K562 (cell line): ENCODE measurements at regions not wholly inside any gene's neighbourhood (a gene's known extent, or its start where the extent isn't known, plus 50 kb on each side); places are given as distances from the start of the nearest gene placed in this dataset.

Experiments used
- ARNT ChIP-seq, 2 experiments: fragments of 450-650 bp; IDR thresholded peaks; 2 replicates each; pipeline ENCODE4 v1.6.1; 2016; ENCODE audit warnings: mild to moderate bottlenecking in 1 of 2
- BACH1 ChIP-seq: fragments of 200-800 bp; sonication (Bioruptor generic); IDR thresholded peaks from 2 replicates; pipeline ENCODE4 v1.6.1; 2016; ENCODE audit warnings: missing genetic modification characterization, missing compliant biosample characterization
- BRCA1 ChIP-seq, 2 experiments: fragments of 450-650 bp in 1 of 2; sonication (generic) in 1 of 2; formaldehyde crosslinking in 1 of 2; IDR thresholded peaks; 2 replicates each; pipeline versions ENCODE4 v1.5.0 to v1.6.1; 2017 to 2020; ENCODE audit warnings: mild to moderate bottlenecking in 1 of 2, missing genetic modification reagents in 1 of 2
- HNRNPK ChIP-seq: fragments of 200-400 bp; formaldehyde crosslinking; IDR thresholded peaks from one replicate; pipeline ENCODE4 v1.6.1; 2018; ENCODE audit warnings: mild to moderate bottlenecking, low read depth, low read length; ENCODE audit not compliant: poor library complexity, severe bottlenecking
- KAT8 ChIP-seq: fragments of 450-650 bp; IDR thresholded peaks from 2 replicates; pipeline ENCODE4 v1.6.1; 2016; ENCODE audit warnings: low read depth, mild to moderate bottlenecking
- KLF10 ChIP-seq: fragments of 250-450 bp; sonication (Bioruptor Pico); IDR thresholded peaks from 2 replicates; pipeline ENCODE4 v1.6.1; 2021; ENCODE audit warnings: matching md5 sums
- LEF1 ChIP-seq: fragments of 450-650 bp; IDR thresholded peaks from 2 replicates; pipeline ENCODE4 v1.6.1; 2016; ENCODE audit warnings: mild to moderate bottlenecking
- NFIX ChIP-seq: fragments of 250-450 bp; sonication (Bioruptor Pico); IDR thresholded peaks from 2 replicates; pipeline ENCODE4 v1.4.0; 2020; ENCODE audit warnings: low read depth, mild to moderate bottlenecking, moderate library complexity
- PHF21A ChIP-seq: fragments of 450-650 bp; IDR thresholded peaks from 2 replicates; pipeline ENCODE4 v1.6.1; 2017; ENCODE audit warnings: low read depth, borderline replicate concordance
- RBM34 ChIP-seq: fragments of 200-400 bp; formaldehyde crosslinking; IDR thresholded peaks from 2 replicates; pipeline ENCODE4 v1.6.1; 2018; ENCODE audit warnings: low read length, borderline replicate concordance; ENCODE audit not compliant: insufficient read depth
- TAL1 ChIP-seq: fragments of 450-650 bp; IDR thresholded peaks from 2 replicates; pipeline ENCODE4 v1.6.1; 2016; ENCODE audit warnings: mild to moderate bottlenecking
- TARDBP ChIP-seq: fragments of 450-650 bp; IDR thresholded peaks from 2 replicates; pipeline ENCODE4 v1.6.1; 2016
- ZBTB8A ChIP-seq: fragments of 450-650 bp; IDR thresholded peaks from 2 replicates; pipeline ENCODE4 v1.6.1; 2018; ENCODE audit warnings: mild to moderate bottlenecking, moderate library complexity; ENCODE audit not compliant: partially characterized antibody
- ZNF143 ChIP-seq: sonication (generic); formaldehyde crosslinking; IDR thresholded peaks from 2 replicates; pipeline ENCODE4 v1.9.0; 2022; ENCODE audit warnings: mild to moderate bottlenecking, missing genetic modification reagents
- ZNF184 ChIP-seq: sonication (generic); formaldehyde crosslinking; IDR thresholded peaks from 2 replicates; pipeline ENCODE4 v1.5.0; 2020; ENCODE audit warnings: missing genetic modification reagents
- ZNF197 ChIP-seq: fragments of 200-800 bp; sonication (Bioruptor generic); IDR thresholded peaks from 2 replicates; pipeline ENCODE4 v1.6.1; 2016; ENCODE audit warnings: low read depth, missing genetic modification characterization, missing compliant biosample characterization
- ZNF41 ChIP-seq: fragments of 250-450 bp; sonication (Bioruptor Pico); conservative IDR thresholded peaks from 2 replicates; pipeline ENCODE4 v1.4.0; 2020; ENCODE audit warnings: mild to moderate bottlenecking
- ZNF445 ChIP-seq: fragments of 250-450 bp; sonication (Bioruptor Pico); IDR thresholded peaks from 2 replicates; pipeline ENCODE4 v1.4.0; 2020; ENCODE audit warnings: low read depth, mild to moderate bottlenecking, moderate library complexity
- ZNF740 ChIP-seq, 3 experiments: fragments of 200-800 bp in 1 of 3; sonication (Bioruptor generic) in 1 of 3; sonication (generic) in 1 of 3; formaldehyde crosslinking in 1 of 3; IDR thresholded peaks; 2 replicates each; pipeline versions ENCODE4 v1.6.1 to v1.8.0; 2016 to 2022; ENCODE audit warnings: mild to moderate bottlenecking in 2 of 3, missing compliant biosample characterization in 2 of 3, missing genetic modification characterization in 2 of 3, missing genetic modification reagents in 1 of 3
- TF ChIP-seq, protein P1 (sequence below): fragments of 250-450 bp; sonication (Bioruptor Pico); IDR thresholded peaks from 2 replicates; pipeline ENCODE4 v1.5.0; 2021; ENCODE audit warnings: mild to moderate bottlenecking, borderline replicate concordance
- TF ChIP-seq, protein P2 (sequence below): IDR thresholded peaks from 2 replicates; pipeline ENCODE4 v1.6.1; 2012; ENCODE audit warnings: low read depth, low read length, improper control_type of control experiment, borderline replicate concordance
- TF ChIP-seq, protein P3 (sequence below): sonication (generic); formaldehyde crosslinking; IDR thresholded peaks from 2 replicates; pipeline ENCODE4 v1.8.1; 2023; ENCODE audit warnings: mild to moderate bottlenecking, missing genetic modification reagents

GRCh38 chr15:95709959-95710695, 620.4 kb upstream of the NR2F2 start (continued):
- TF ChIP-seq, protein P1, sequence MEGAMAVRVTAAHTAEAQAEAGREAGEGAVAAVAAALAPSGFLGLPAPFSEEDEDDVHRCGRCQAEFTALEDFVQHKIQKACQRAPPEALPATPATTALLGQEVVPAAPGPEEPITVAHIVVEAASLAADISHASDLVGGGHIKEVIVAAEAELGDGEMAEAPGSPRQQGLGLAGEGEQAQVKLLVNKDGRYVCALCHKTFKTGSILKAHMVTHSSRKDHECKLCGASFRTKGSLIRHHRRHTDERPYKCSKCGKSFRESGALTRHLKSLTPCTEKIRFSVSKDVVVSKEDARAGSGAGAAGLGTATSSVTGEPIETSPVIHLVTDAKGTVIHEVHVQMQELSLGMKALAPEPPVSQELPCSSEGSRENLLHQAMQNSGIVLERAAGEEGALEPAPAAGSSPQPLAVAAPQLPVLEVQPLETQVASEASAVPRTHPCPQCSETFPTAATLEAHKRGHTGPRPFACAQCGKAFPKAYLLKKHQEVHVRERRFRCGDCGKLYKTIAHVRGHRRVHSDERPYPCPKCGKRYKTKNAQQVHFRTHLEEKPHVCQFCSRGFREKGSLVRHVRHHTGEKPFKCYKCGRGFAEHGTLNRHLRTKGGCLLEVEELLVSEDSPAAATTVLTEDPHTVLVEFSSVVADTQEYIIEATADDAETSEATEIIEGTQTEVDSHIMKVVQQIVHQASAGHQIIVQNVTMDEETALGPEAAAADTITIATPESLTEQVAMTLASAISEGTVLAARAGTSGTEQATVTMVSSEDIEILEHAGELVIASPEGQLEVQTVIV, result no peak
- TF ChIP-seq ZBTB8A (no peak), KAT8 (no peak), ZNF740 (CRISPR knock-in tag; IDR thresholded peaks at IDR 0.05) (no peak), ZNF740 (tag; IDR thresholded peaks at IDR 0.05) (no peak), TAL1 (peak; percentile 100), LEF1 (peak; percentile 98), KLF10 (CRISPR knock-in tag) (no peak), TARDBP (peak; percentile 93), RBM34 (no peak), ZNF143 (CRISPR knock-in tag) (no peak), ZNF197 (CRISPR knock-in tag) (peak; percentile 89), ZNF41 (CRISPR knock-in tag) (no peak), HNRNPK (no peak), ZNF445 (CRISPR knock-in tag) (no peak), BACH1 (no peak), ZNF184 (no peak), PHF21A (no peak), BRCA1 (IDR thresholded peaks at IDR 0.05) (no peak), BRCA1 (CRISPR knock-in tag; IDR thresholded peaks at IDR 0.05) (no peak), NFIX (CRISPR knock-in tag) (no peak), ARNT (IDR thresholded peaks at IDR 0.05) (peak; percentile 96 to 98)
- TF ChIP-seq, protein P2, sequence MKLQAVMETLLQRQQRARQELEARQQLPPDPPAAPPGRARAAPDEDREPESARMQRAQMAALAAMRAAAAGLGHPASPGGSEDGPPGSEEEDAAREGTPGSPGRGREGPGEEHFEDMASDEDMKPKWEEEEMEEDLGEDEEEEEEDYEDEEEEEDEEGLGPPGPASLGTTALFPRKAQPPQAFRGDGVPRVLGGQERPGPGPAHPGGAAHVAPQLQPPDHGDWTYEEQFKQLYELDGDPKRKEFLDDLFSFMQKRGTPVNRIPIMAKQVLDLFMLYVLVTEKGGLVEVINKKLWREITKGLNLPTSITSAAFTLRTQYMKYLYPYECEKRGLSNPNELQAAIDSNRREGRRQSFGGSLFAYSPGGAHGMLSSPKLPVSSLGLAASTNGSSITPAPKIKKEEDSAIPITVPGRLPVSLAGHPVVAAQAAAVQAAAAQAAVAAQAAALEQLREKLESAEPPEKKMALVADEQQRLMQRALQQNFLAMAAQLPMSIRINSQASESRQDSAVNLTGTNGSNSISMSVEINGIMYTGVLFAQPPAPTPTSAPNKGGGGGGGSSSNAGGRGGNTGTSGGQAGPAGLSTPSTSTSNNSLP, result peak; percentile 91
- TF ChIP-seq, protein P3, sequence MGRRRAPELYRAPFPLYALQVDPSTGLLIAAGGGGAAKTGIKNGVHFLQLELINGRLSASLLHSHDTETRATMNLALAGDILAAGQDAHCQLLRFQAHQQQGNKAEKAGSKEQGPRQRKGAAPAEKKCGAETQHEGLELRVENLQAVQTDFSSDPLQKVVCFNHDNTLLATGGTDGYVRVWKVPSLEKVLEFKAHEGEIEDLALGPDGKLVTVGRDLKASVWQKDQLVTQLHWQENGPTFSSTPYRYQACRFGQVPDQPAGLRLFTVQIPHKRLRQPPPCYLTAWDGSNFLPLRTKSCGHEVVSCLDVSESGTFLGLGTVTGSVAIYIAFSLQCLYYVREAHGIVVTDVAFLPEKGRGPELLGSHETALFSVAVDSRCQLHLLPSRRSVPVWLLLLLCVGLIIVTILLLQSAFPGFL (CRISPR knock-in tag), result no peak
